Sciatic nerve (tissue), 2 donors: ENCODE measurements at regions not wholly inside any gene's neighbourhood (a gene's known extent, or its start where the extent isn't known, plus 50 kb on each side); places are given as distances from the start of the nearest gene placed in this dataset.
"Not testable (repeated sequence)": the region's sequence is repeated elsewhere in the genome, so short reads cannot be mapped to it uniquely, and the experiment has no call there.

Experiments
- ATAC-seq: fragments of 200-7000 bp; cut with Tn5 transposase; one replicate; pipeline ENCODE4 v1.9.1; 2020; ENCODE audit warnings: mild to moderate bottlenecking, moderate library complexity
- DNase-seq: peaks from one replicate; pipeline ENCODE4 v3.0.0-alpha.2; 2020; ENCODE audit warnings: low spot score
- intact Hi-C: fragments of 100-400 bp; cut with DNase I; formaldehyde crosslinking; loops from one replicate; pipeline ENCODE4 v1.14.2; 2022
- donor health status: DM: no; HTN: no; CAD: no.
- donor health status: DM: no; HTN: no; CAD: no.

- ATAC-seq (no peak), DNase-seq (no peak)
- intact Hi-C loops = no loop called here
Observed at GRCh38 chr9:7636838-7637467, 162.6 kb downstream of the DMAC1 start.

- intact Hi-C loops = no loop called here
- DNase-seq (no peak), ATAC-seq (no peak)
Observed at GRCh38 chr9:7636309-7636708, 163.3 kb downstream of the DMAC1 start.

DNA sequence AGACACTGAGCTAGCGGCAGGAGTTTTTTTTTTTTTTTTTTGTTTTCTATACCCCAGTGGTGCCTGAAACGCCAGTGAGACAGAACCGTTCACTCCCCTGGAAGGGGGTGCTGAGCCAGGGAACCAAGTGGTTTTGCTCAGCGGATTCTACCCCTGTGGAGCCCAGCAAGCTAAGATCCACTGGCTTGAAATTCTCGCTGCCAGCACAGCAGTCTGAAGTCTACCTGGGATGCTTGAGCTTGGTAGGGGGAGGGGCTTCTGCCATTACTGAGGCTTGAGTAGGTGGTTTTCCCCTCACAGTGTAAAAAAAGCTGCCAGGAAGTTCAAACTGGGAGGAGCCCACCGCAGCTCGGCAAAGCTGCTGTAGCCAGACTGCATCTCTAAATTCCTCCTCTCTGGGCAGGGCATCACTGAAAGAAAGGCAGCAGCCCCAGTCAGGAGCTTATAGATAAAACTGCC lies 173.0 kb downstream of the DMAC1 start:
- ATAC-seq, intact Hi-C loops, DNase-seq: not testable (repeated sequence)

DNA sequence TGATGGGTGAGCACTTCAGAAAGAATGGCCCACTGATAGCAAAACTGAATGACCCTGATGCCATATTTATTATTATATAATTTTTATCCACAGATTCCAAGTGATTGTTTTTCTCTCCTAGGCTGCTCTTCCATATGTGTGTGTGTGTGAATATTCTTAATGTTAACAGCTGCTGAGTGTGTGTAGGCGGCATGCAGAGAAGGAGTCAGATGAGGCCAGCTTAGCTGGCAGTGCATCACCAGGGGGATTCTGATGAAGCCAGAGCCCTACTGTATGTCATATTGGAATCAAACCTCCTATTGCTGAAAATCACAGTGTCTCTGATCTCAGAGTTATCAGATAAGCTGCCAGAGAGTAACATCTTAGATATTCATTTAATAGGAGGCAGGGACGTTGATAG lies 177.1 kb downstream of the DMAC1 start:
- intact Hi-C loops = no loop called here
- ATAC-seq = no peak

DNA sequence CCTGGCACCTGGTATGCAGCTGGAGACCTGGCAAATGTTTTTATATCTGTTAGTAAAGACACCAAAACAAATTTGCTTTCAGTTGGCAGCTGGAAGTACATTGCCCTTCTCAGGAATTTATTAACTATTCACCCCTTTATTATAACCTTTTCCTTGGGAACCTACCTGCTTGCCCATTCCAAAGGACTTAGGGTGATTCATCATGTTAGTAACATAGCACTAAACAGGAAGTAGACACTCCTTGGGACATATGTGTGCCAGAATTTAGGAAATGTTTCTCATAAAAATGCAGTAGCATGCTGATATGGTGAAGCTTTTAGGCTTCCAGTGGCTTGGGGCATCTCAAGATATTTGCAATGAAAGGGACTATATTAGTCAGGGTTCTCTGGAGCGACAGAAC lies 184.2 kb downstream of the DMAC1 start:
- DNase-seq (no peak), ATAC-seq (no peak)
- intact Hi-C loops = no loop called here

More for the DNA sequence above, 177.1 kb downstream of the DMAC1 start:
- no peak for DNase-seq

DNA sequence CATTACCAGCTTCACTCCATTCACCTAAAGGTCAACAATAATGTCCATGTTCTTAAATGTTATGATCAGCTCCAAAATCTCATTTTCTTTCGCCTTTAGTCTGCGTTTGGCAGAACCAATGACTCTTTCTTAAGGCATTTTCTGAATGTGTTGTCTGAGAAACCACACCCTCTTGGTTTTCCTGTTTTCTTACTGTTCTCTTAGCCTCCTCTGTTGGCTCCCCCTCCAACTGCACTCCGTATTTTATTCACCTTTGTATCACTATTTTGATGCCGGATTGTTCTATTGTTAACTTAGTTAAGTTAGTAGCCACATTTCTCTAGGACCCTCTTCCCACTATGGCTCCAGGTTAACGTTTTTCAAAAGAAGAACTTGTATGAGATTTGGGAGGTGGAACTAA lies 185.6 kb downstream of the DMAC1 start:
- no peak for ATAC-seq
- intact Hi-C loops = no loop called here

GRCh38 chr9:7608261-7608660 lies 191.3 kb downstream of the DMAC1 start:
- no peak for ATAC-seq
- no peak for DNase-seq
- intact Hi-C loops = no loop called here

More for the DNA sequence above, 185.6 kb downstream of the DMAC1 start:
- DNase-seq = no peak

- intact Hi-C loops = no loop called here
Observed at GRCh38 chr9:7607421-7607820, 192.2 kb downstream of the DMAC1 start.

GRCh38 chr9:7606591-7606990 lies 193.0 kb downstream of the DMAC1 start:
- DNase-seq (no peak), ATAC-seq (no peak)
- intact Hi-C loops = no loop called here

More at GRCh38 chr9:7607421-7607820, 192.2 kb downstream of the DMAC1 start:
- no peak for ATAC-seq
- DNase-seq = no peak

GRCh38 chr9:7601739-7602138 lies 197.8 kb downstream of the DMAC1 start:
- ATAC-seq = no peak
- intact Hi-C loops = no loop called here
- no peak for DNase-seq

- intact Hi-C loops = no loop called here
- DNase-seq (no peak), ATAC-seq (no peak)
Observed at GRCh38 chr9:7597716-7598115, 201.9 kb downstream of the DMAC1 start.

- intact Hi-C loops = no loop called here
- ATAC-seq (no peak), DNase-seq (no peak)
Observed at GRCh38 chr9:7592321-7593316, 207.0 kb downstream of the DMAC1 start.

DNA sequence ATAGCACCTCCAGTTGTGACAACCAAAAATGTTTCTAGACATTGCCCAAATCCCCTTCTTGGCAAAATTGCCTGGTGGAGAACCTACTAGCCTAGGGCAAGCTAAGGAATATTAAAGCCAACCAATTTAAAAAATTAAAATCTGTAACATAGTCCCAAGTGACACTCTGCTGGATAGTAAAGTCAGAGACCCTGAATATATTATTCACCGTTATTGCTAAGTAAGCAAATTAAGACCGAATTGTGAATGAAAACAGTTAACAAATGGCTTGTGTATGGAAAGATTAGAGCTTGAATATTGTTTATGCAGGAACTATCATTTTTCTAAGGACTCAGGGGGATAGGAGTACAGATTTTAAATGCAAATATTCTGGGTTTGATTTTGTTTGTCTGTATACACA lies 208.1 kb downstream of the DMAC1 start:
- DNase-seq (no peak), ATAC-seq (no peak)
- intact Hi-C loops = no loop called here

GRCh38 chr9:7580568-7580967 lies 219.0 kb downstream of the DMAC1 start:
- DNase-seq = no peak
- ATAC-seq = no peak
- intact Hi-C loops = no loop called here

- DNase-seq = no peak
- ATAC-seq = peak; percentile 57
- intact Hi-C loops = no loop called here
Observed at GRCh38 chr9:7579351-7579750, 220.2 kb downstream of the DMAC1 start.

GRCh38 chr9:7578951-7579350 lies 220.6 kb downstream of the DMAC1 start:
- DNase-seq = no peak
- intact Hi-C loops = no loop called here
- ATAC-seq = peak; percentile 77

DNA sequence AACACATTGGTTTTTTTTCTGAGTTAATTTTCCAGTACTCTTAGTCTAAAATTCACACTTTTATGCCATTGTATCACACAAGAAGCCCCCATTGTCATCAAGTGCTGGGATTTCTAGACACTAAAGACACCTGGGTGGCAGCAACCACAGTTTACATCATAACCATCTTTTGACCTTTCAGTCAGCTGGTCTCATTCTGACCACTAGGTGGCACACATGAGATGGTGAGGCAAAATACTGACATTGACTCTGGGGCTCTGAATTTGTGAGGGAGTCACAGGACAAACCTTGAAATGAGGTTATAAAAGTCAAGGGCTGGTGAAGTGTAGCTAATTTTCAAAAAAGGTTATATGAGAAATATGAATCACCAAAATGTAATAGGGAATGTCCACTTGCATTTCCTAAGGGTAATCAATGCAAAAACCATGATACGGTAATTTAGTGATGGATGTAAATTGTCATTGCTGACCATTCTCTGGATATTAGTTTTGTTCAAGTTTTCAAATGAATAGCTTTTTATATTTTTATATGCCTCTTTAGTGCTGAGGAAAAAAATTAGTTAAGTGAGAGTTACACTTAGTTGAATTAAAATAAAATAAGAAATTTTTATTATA lies 229.4 kb downstream of the DMAC1 start:
- intact Hi-C loops = no loop called here
- peak; percentile 59 for DNase-seq
- ATAC-seq = no peak

GRCh38 chr9:7567687-7568086 lies 231.9 kb downstream of the DMAC1 start:
- no peak for ATAC-seq
- intact Hi-C loops = no loop called here
- no peak for DNase-seq

DNA sequence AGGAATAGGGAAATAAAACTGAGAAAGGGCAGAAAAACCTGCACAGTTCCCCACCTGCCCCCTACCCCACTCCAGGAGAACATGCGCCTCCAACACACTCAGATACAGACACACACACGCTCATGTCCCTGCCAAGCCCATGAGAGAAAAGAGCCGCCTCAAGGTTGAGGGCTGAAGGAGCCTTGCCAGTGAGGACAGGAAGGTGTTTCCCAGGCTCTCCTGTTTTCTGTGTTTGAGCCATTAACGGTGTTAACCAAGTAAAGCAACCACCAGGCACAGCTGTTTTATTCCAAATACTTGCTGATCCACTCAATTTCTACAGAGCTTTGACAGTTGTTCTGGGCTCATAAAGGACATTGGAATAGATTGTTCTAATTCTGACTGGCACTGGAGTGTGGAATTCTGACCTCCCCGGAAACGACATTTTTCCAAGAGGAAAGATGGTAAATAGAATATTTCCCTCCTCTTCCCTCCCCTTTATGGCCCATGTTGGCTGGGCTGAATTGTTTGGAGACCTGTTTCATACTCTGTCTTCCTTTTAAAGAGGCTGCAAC lies 238.0 kb downstream of the DMAC1 start:
- DNase-seq = no peak
- no peak for ATAC-seq
- intact Hi-C loops = no loop called here
